ENCODE measurements at regions not wholly inside any gene's neighbourhood (a gene's known extent, or its start where the extent isn't known, plus 50 kb on each side); places are given as distances from the start of the nearest gene placed in this dataset.
"Not testable (repeated sequence)": the region's sequence is repeated elsewhere in the genome, so short reads cannot be mapped to it uniquely, and the experiment has no call there.

DNA sequence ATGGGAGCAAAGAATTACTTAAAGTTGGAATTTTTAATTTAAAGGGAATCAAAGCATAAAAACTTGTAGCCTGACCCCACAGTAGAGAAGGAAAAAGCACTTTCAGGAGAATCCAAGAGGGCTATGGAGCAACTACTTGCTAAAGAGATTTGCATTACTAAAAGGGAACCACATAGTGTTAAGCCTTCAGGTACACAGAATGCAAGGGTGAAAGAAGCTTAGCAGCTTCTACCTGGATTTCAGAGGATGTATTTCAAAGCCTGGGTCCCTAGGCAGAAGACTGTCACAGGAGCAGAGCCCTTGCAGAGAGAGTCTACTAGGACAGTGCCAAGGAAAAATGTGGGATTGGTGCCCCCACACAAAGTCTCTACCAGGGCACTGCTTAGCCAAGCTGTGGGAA lies 575.0 kb downstream of the GBE1 start:
- no peak for DNase-seq

DNA sequence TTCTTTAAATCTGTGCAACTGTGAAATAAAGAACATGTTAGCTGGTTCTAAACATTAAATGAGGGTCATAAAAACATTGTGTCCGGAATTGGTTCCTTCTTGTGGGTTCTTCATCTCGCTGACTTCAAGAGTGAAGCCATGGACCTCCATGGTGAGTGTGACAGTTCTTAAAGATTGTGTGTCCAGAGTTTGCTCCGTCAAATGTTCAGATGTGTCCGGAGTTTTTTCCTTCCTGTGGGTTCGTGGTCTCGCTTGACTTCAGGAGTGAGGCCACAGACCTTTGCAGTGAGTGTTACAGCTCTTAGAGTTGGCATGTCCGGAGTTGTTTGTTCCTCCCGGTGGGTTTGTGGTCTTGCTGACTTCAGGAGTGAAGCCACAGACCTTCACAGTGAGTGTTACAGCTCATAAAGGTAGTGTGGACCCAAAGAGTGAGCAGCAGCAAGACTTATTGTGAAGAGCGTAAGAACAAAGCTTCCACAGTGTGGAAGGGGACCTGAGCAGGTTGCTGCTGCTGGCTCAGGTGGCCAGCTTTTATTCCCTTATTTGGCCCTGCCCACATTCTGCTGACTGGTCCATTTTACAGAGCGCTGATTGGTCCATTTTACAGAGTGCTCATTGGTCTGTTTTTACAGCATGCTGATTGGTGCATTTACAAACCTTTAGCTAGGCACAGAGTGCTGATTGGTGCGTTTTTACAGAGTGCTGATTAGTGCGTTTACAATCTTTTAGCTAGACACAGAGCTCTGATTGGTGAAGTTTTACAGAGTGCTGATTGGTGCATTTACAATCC lies 579.2 kb downstream of the GBE1 start:
- DNase-seq: not testable (repeated sequence)

DNA sequence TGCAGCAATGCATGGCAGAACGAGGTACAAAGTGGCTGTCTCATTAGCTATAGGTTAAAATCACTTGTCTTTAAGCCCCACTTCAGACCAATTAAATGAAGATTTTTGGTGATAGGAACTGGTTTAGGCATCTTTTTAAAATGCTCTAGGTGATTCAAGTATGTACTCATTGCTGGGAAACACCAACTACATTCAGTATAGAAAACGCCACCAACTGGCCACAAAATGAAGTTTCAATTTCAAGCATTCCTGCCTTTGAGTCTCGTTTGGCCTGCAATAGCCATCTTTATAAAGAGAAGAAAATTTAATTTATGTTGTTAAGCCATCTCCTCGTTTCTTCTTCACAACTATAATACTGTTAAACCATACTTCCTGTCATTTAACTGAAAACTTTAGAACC lies 587.9 kb downstream of the GBE1 start:
- no peak for DNase-seq

DNA sequence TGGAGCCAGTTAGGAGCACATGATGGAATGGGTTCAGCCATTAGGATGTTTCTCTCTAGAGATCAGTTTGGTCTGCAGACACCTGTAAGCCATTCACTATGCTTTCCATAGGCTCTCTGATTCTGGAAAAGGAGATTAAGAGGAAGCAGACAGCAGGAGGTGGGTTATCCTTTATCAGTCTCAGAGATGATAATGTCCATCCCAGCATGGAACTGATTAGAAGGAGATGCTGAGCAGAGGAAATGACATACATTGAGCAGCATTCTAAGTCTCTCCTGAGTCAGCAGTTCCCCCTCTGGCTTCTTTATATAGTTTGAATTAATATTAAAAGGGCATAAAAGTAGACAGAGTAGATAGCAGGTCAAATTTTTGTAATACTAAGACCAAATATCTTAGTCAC lies 591.1 kb downstream of the GBE1 start:
- DNase-seq: no peak

DNA sequence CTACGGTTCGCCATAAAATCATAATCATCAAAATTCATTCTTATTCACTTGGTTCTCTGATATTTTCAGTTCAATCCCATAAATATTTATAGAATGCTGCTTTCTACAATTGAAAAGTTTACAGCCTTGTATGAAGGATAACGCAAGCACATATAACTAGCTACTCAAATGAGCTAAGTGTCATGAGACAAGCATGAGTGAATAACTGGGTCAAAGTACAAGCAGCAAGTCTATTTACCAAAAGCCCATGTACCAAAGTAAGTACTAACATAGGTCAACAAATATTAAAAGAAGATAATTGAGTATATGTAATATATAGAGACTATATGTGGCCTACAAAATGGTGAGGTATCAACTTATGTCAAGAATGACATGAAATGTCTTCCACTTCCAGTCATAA lies 596.6 kb downstream of the GBE1 start:
- no peak for DNase-seq

DNA sequence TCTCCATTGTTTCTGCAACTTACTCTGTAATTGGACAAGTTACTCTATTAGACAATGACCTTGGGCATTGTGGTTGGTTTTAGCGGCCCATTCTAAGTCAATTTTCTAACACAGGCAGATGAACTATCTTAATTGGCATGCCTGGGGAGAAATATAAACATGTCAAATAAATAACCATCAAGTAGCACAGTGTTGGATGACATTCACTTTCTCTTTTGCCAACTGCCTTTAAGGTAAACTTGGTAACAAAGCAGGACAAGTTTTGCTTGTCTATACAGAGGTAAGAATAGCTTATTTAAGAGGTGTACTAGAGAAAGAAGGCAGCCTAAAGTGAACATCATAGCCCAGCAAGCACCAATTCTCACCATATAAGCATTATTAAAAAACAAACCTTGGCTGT lies 599.6 kb downstream of the GBE1 start:
- DNase-seq: no peak

DNA sequence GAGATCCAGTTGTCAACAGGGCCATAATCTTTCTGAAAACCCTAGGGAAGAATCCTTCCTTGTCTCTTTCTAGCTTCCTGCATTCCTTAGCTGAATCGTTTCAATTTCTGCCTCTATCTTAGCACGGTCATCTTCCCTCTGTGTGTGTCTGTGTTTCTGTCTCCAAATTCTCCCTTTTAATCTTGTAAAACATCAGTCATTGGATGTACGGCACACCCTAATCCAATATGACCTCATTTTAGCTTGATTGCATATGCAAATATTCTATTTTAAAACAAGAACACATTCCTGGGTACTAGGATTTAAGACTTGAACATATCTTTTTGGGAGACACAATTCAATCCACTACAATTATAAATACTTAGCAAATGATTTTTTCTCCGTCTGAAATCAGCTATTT lies 600.3 kb downstream of the GBE1 start:
- DNase-seq: no peak

DNA sequence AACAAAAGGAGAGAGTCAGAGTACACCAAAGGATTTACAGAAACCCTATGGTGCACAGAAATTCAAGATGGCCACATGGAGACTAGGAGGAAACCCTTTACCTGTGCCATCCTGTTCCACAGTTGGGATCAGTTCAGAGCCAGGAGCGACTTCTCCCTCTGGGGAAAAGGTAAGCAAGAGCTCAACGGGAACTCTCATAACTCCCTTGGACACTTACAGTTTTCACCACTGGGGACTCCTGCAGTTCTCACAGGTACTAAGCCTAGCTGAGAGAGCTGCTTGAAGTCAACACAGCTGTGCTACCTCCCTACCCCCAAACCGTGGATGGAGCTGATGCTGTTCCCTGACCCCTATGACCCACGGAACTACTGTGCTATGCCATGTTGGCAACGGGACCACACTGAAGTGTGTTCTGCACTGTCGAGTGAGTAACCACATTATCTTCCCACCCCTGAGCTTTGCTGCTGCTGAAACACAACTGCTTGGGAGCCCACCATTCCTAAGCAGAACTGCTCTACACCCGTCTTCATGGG lies 606.8 kb downstream of the GBE1 start:
- no peak for DNase-seq

DNA sequence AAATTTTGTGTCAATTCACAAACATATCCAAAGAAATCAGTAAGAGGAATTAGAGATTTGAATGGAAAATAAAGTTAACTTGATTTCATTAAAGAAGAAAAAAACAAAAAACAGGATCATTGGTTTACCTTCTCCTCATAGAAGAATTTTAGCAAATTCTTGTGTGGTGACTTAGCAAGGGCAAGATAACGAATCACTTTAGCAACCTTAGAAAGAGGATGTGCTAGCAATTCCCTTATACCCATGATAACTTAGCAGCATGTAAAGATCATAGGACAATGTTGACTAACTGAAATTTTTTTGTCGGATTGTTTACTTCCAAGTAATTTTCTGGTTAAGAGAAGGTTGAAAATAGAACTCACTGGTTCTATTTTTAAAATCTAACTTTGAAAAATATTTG lies 609.3 kb downstream of the GBE1 start:
- no peak for DNase-seq

DNA sequence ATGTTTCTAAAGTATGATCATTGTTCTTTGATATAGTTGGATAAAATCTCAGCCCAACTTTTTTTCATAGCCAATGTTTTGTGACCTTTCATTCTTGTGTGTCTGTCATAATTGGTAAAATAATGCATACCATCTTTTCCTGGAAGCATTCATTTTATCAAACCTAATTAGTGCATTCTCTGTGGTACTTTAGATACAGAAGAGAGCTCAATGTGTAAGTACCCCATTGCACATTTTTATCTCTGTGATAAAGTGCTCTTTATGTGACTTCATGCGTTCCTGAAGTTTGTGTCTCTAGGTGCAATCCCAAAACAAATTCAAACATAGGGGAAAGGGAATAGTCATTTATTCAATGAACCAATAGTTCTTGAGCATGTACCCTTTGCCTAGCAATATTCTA lies 628.5 kb downstream of the GBE1 start:
- DNase-seq: no peak

DNA sequence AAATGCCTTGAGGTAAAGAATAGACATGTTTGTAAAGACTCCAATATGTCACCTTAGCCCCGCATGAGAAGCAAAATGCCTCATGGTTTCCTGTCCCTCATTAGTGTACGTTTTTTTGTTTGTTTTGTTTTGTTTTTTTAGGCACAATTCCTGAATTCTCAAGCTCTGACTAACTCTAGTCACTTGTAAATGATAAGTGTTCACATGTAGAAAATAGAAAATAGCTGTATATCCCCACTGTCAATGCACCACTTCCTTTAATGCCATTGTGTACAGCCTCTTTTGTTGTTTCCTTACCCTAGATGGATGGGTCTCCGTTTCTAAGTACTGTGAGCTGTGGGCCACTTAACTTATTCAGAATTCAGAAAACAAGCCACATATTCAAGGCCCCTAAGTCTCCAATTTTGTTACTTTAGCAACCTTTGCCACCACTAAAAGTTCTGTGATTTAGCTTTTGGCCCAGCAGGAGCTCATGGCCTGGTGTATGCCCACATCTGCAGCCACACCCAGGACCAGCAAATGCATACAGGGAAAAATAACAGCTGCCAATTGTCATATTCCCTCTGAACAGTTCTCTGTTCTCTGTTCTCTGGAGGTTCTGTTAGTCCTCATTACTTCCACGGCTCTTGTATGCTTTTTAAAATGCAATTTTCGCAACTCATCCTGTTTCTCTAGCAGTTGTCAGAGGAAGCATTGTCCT lies 655.5 kb downstream of the GBE1 start:
- no peak for DNase-seq

DNA sequence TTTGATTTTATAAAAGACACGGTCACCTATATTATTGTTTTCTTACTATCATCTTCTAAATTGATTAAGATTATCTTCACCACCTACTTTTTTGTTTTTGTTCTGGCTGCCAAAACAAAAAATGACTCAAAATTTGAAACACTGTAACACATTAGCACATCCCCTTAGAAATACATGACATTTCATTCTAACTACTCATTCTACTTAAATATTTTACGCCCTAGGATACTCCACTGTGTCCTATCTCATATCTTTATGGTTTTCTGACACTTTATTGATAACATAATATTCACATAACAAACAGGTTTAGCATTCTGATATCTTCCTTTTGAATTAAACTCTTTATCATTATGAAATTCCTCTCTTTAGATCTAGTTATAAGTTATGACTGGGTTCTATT lies 656.2 kb downstream of the GBE1 start:
- no peak for DNase-seq

DNA sequence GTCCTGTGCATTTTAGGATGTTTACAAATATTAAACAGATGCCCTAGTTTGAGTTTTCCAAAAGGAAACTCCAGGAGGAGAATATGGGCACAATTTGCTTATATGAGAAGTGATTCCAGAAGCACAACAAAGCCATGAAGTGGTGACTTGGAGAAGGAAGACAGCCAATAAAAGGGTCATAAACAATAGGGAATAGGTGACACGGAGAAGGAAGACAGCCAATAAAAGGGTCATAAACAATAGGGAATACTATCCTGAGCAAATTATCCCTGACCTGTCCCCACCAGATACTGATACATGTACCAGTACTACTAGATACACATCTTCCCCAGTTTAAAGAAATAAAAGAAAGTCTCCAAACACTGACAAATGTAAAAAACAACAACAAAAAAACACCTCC lies 663.6 kb downstream of the GBE1 start:
- DNase-seq: no peak

DNA sequence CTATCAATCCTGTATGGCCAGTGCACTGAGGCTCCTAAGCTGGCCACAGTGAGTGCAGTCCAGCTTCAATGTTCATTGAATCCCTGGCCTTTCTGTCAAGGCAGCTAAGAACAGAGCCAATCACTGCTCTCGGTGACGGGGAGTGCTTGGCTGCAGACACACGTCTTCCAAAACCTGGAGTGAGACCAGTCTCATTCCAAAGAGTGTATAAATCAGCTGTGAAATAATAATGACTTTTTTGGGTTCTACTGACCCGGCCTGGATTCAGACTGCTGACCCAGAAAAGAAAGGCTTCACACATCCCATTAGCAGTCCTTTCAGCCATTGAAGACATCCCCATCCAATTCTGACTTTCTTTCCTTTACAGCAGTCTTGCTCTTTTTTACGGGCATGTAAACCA lies 665.5 kb downstream of the GBE1 start:
- no peak for DNase-seq

DNA sequence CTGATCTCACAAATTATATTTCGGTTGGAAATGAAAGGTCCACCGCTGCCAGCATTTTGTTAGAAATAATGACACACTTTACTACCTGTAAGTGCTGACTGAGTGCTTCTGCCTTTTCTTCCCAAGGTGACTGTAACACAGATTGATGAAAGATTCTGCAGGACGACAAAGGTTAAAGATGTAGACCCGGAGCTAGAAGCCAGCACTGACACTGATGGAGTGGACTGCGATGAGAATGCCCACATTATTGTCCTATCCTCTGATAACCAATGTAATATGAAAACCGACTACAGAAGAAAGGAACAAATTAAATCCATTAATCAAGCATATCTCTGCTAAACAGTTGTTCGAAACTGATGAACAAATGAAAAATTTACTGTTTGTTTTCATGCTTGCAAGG lies 666.5 kb downstream of the GBE1 start:
- DNase-seq: no peak

DNA sequence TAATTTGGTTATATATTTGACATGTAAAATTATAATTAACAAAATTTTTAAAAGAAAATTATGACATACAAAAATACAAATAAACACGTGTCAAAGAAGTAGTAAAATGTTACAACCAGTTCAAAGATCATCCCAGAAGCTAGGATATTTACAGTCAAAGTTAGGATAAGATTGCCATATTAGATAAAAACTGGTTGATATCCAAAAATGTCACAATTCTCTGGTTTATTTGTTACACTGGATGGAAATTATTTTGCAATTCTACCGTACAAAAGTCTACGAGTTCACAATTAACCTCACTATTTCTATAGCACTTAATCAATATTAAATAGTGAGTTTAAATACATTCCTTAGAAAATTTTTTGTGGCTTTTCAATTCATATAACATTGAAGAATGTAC lies 673.8 kb downstream of the GBE1 start:
- no peak for DNase-seq

DNA sequence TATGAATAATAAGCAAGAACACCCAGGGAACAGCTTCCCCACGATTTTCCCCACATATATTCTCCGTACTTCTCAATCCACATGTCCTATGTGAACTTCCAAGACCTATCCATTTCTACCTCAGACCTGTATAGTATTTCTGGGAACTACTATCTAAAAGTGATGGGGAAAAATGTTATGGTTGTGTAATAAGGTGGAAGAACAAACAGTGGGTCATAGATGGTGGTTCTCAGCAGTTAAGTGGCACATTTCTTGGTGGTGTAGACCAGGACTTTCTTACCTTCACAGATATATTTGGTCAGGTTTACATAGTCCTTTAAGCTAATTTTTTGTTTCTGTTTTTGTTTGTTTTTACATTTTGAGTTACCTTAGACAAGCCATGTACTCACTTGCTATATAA lies 675.1 kb downstream of the GBE1 start:
- no peak for DNase-seq

DNA sequence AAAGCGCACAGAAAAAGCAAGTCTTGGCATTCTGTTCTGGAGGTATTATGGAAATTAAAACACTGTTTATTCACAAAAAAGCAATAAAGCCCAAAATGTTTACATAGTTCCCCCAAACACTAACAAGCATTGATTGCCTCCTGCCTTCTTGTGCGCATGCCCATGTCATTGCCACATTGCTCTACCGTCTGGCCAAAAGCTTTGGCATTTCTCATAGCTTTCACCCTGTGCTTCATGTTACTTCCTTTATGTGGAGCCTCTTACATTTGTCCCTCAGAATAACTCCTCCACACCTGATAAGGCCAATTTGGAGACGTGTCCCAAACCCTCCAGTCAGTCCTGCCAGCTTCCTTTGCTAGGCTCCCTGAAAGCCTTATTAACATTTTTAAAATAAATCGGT lies 680.8 kb downstream of the GBE1 start:
- DNase-seq: no peak

DNA sequence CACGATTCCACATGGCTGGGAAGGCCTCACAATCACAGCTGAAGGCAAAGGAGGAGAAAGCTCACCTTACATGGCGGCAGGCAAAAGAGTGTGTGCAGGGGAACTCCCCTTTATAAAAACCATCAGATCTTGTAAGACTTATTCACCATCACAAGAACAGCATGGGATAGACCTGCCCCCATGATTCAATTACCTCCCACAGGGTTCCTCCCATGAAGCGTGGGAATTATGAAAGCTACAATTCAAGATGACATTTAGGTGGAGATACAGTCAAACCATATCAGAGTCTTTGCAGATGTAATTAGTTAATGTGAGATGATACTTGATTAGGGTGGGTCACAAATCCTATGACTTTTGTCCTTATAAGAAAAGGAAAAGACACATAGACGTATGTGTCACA lies 688.9 kb downstream of the GBE1 start:
- no peak for DNase-seq

DNA sequence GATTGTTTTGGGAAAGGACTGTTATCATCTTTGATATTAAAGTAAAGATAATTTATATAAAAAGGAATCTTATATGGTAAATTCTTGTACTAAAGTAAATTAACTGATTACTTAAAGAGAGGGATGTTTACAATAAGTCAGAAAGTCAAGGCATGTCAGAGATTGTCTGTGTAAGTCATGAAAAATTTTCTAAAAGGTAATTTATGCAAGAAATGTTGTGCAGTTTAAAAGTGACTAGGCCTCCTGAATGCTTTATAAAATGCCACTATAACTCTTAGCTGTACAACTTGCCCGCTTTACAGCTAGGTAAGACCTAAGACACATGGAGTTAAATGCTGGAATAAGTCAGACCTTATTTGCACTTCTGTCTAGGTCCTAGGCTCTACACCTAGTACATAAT lies 692.9 kb downstream of the GBE1 start:
- DNase-seq: no peak

DNA sequence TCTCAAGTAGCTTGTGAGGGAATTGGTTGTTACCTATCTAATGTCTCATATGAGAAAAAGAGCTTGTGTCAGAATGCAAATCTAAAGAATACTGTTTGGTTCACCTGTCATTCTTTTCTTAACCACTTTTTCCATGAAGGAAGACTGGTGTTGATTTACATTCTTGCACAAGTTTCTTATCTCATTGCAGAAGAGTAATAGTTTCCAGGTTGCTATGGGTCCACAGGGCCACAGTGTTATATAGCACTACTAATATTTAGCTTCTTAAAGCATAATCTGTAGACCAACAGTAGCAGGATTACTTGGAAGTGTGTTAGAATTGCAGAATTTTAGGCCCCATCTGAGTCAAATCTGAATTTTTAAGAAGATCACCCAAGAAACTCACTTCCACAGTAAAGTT lies 697.5 kb downstream of the GBE1 start:
- no peak for DNase-seq

DNA sequence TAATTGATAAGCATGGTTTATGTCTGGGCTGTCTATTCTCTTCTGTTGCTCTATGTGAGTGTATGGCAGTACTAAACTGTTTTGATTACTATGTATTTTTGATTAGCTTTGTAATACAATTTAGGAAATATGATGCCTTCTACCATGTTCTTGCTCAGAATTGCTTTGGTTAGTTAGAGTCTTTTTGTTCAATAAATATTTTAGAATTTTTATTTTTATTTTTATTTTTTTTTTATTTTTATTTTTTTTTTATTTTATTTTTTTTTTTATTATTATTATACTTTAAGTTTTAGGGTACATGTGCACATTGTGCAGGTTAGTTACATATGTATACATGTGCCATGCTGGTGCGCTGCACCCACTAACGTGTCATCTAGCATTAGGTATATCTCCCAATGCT lies 710.3 kb downstream of the GBE1 start:
- not testable (repeated sequence) for DNase-seq

DNA sequence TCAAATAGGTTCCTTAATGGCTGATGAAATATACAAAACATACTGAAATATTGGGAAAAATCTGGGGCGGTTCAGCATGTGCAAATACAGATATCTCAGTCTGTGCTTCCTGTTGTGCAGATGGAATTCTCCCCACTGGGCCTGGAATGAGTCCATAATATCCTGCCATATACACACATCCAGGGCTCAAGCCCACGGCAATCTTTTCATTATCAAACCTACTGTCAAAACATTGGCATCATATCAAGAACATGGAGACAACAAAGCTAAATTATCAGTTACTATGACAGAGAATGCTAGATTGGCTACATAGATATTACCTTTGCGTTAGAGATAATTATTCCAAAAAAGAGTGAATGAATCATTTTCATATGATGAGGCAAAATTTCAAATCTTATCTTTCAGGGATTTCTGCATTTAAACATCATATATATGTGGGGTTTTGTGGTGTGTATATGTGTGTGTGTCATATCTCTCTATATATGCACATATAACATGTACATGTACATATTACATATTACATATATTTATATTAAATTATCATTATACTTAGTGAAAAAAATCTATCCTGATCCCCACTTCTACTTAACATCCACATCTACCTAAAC lies 713.3 kb downstream of the GBE1 start:
- DNase-seq: no peak

Measured in hypothalamus (tissue), 51 donors.